ENCODE measurements at regions not wholly inside any gene's neighbourhood (a gene's known extent, or its start where the extent isn't known, plus 50 kb on each side); places are given as distances from the start of the nearest gene placed in this dataset.

DNA sequence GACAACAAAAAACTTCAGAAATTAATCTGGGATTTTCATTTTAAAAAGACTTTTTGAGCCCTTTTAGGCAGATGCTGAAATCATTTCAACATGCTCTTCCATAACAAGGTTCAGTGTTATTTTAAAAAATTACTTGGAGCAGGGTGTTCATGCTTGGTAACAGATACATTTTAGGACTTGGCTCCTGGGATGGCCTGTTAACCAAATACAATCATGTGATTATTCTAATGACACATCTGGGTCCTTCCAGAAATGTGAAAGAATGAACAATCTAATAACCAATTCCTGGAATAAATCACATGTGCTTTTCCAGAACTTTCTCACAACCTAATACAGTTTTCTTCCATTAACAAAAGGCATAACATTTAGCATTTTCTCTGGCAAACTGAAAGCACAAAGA, 379.8 kb upstream of the RUNX1 start:
- Histone ChIP-seq H3K4me3 (no peak overlapping the region), H3K9ac (ENCODE audit: insufficient read depth in 1 of 2, low read length in 2 of 2) (no peak overlapping the region), H3K27ac (ENCODE audit: low read depth in 1 of 2, low read length in 1 of 2) (no peak overlapping the region), H3K27me3 (ENCODE audit: control insufficient read depth in 3 of 3, insufficient read depth in 3 of 3, low read length in 2 of 3) (peaks cover 0 to 10% (median 9%) of the 10 kb centered on the region in 3 donors), H3K36me3 (ENCODE audit: control insufficient read depth in 4 of 4, insufficient read depth in 4 of 4, low read length in 4 of 4) (no peaks in the 10 kb centered on the region), H3K9me3 (ENCODE audit: control insufficient read depth in 4 of 4, insufficient read depth in 3 of 4, low read length in 3 of 4) (peaks cover 0 to 8% (median 2%) of the 10 kb centered on the region in 4 donors), H3K4me1 (ENCODE audit: control insufficient read depth in 5 of 5, insufficient read depth in 5 of 5, low read length in 5 of 5) (peaks cover 0 to 5% (median 0%) of the 10 kb centered on the region in 5 donors)
- no peak for ATAC-seq (ENCODE audit: insufficient read depth, low FRiP score)
- DNase-seq, result no peak
- TF ChIP-seq CTCF (IDR thresholded peaks at IDR 0.05; ENCODE audit: control extremely low read depth, extremely low read depth), result no peak

DNA sequence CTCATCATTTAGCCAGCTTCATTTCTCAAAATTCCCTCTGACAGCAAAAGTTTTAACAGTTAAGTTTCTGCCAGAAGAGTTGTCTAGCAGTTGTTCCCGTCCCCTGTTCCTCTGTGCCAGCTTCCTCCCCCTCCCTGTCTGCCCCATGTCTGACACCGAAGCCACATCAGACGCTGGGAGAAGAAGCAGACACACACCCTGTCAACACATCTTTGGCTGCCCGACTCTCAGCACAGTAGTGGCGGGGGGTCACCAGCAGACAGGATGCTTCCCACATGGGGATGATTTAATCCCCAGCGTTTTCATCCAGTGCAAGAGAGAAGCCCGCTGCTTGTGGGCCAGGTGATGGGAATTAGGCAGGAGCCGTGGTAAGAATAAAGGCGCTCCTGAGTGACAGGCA, 379.4 kb upstream of the RUNX1 start:
- Histone ChIP-seq H3K9ac (ENCODE audit: insufficient read depth in 1 of 2, low read length in 2 of 2) (no peak overlapping the region), H3K4me3 (no peak overlapping the region), H3K9me3 (ENCODE audit: control insufficient read depth in 4 of 4, insufficient read depth in 3 of 4, low read length in 3 of 4) (peaks cover 0 to 8% (median 2%) of the 10 kb centered on the region in 4 donors), H3K27me3 (ENCODE audit: control insufficient read depth in 3 of 3, insufficient read depth in 3 of 3, low read length in 2 of 3) (peaks cover 0 to 10% (median 9%) of the 10 kb centered on the region in 3 donors), H3K27ac (ENCODE audit: low read depth in 1 of 2, low read length in 1 of 2) (peak overlapping the region in 1 of 2 donors; percentile 6), H3K36me3 (ENCODE audit: control insufficient read depth in 4 of 4, insufficient read depth in 4 of 4, low read length in 4 of 4) (no peaks in the 10 kb centered on the region), H3K4me1 (ENCODE audit: control insufficient read depth in 5 of 5, insufficient read depth in 5 of 5, low read length in 5 of 5) (peaks cover 0 to 5% (median 0%) of the 10 kb centered on the region in 5 donors)
- WGBS, 2 donors, result 19% methylated on average over 9 of the region's 9 CpGs
- ATAC-seq (ENCODE audit: insufficient read depth, low FRiP score), result peak; percentile 62
- peak in 2 of 3 donors; percentile 30 to 42 for DNase-seq
- TF ChIP-seq CTCF (IDR thresholded peaks at IDR 0.05; ENCODE audit: control extremely low read depth, extremely low read depth), result no peak

DNA sequence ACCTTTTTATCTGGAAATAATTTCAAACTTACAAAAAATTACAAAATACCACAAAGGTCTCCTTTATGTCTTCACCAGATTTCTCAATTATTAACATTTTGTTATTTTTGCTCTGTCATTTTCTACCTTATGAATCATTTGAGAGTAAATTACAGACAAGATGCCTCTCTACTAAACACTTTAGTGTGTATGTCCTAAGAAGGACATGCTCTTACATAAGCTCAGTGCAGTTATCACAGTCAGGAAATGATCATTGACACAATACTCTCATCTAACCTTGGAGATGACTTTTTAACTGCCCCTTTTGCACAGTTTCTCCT, 378.9 kb upstream of the RUNX1 start:
- Histone ChIP-seq H3K4me3 (no peak overlapping the region), H3K27me3 (ENCODE audit: control insufficient read depth in 3 of 3, insufficient read depth in 3 of 3, low read length in 2 of 3) (peaks cover 0 to 10% (median 9%) of the 10 kb centered on the region in 3 donors), H3K4me1 (ENCODE audit: control insufficient read depth in 5 of 5, insufficient read depth in 5 of 5, low read length in 5 of 5) (peaks cover 0 to 5% (median 0%) of the 10 kb centered on the region in 5 donors), H3K9ac (ENCODE audit: insufficient read depth in 1 of 2, low read length in 2 of 2) (no peak overlapping the region), H3K9me3 (ENCODE audit: control insufficient read depth in 4 of 4, insufficient read depth in 3 of 4, low read length in 3 of 4) (peaks cover 0 to 8% (median 2%) of the 10 kb centered on the region in 4 donors), H3K27ac (ENCODE audit: low read depth in 1 of 2, low read length in 1 of 2) (no peak overlapping the region), H3K36me3 (ENCODE audit: control insufficient read depth in 4 of 4, insufficient read depth in 4 of 4, low read length in 4 of 4) (no peaks in the 10 kb centered on the region)
- ATAC-seq (ENCODE audit: insufficient read depth, low FRiP score) (no peak), DNase-seq (no peak)
- TF ChIP-seq CTCF (IDR thresholded peaks at IDR 0.05; ENCODE audit: control extremely low read depth, extremely low read depth), result no peak

- peaks cover 0 to 5% (median 0%) of the 10 kb centered on the region in 5 donors for H3K4me1 ChIP-seq (ENCODE audit: control insufficient read depth in 5 of 5, insufficient read depth in 5 of 5, low read length in 5 of 5)
- peak in 1 of 3 donors; percentile 11 for DNase-seq
- no peak overlapping the region for H3K9ac ChIP-seq (ENCODE audit: insufficient read depth in 1 of 2, low read length in 2 of 2)
- 63 to 70% methylated on average over 9 of the region's 9 CpGs for WGBS, 2 donors
- peaks cover 0 to 10% (median 9%) of the 10 kb centered on the region in 3 donors for H3K27me3 ChIP-seq (ENCODE audit: control insufficient read depth in 3 of 3, insufficient read depth in 3 of 3, low read length in 2 of 3)
- H3K36me3 ChIP-seq (ENCODE audit: control insufficient read depth in 4 of 4, insufficient read depth in 4 of 4, low read length in 4 of 4), result no peaks in the 10 kb centered on the region
- peak; percentile 10 for ATAC-seq (ENCODE audit: insufficient read depth, low FRiP score)
- no peak overlapping the region for H3K4me3 ChIP-seq
- H3K27ac ChIP-seq (ENCODE audit: low read depth in 1 of 2, low read length in 1 of 2), result no peak overlapping the region
- TF ChIP-seq CTCF (IDR thresholded peaks at IDR 0.05; ENCODE audit: control extremely low read depth, extremely low read depth), result no peak
- H3K9me3 ChIP-seq (ENCODE audit: control insufficient read depth in 4 of 4, insufficient read depth in 3 of 4, low read length in 3 of 4), result peaks cover 0 to 8% (median 2%) of the 10 kb centered on the region in 4 donors
Observed at GRCh38 chr21:35427320-35428000, 378.4 kb upstream of the RUNX1 start.
